ENCODE measurements at regions not wholly inside any gene's neighbourhood (a gene's known extent, or its start where the extent isn't known, plus 50 kb on each side); places are given as distances from the start of the nearest gene placed in this dataset.

- 81 to 95% (median 89%) methylated on average over 7 of the region's 7 CpGs for WGBS, 4 donors
- TF ChIP-seq POLR2A (IDR thresholded peaks at IDR 0.05) (no peak), CTCF (IDR thresholded peaks at IDR 0.05) (no peak)
- Histone ChIP-seq H3K27me3 (no peaks in the 10 kb centered on the region), H3K27ac (no peak overlapping the region), H3K4me1 (replicated peaks in 1 of 2) (no peaks in the 10 kb centered on the region), H3K9me3 (replicated peaks in 1 of 3) (no peaks in the 10 kb centered on the region), H3K4me3 (no peak overlapping the region), H3K36me3 (replicated peaks in 1 of 2) (no peaks in the 10 kb centered on the region)
- no peak for DNase-seq
- intact Hi-C loops (cut with DNase I) = loop anchor here in 1 of 2 donors (10.0 kb wide), 1 partner anchor 325 kb away; no protein-coding TSS in a partner anchor
These were observed 822.0 kb downstream of the TNS3 start for GRCh38 chr7:46759711-46760480.

DNA sequence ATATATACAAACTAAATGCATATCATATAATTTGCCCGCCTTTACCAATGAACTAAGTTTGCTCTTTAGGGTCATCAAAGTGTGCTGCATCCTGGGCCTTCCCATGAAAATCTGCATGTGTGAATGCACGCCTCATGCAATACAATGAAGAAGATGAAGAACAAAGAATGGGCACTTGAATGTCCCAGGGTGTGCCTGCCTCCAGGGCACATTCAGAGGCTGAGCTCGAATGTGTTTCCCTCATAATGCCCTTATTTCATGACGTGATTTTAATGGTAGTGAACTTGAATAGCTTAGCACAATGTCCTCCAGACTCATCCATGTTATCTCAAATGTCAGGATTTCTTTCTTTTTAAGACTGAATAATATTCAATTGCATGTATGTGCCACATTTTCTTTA, 824.9 kb downstream of the TNS3 start:
- 83 to 89% (median 87%) methylated on average over 4 of the region's 4 CpGs for WGBS, 4 donors
- TF ChIP-seq CTCF (IDR thresholded peaks at IDR 0.05) (no peak), POLR2A (IDR thresholded peaks at IDR 0.05) (no peak)
- no peaks in the 10 kb centered on the region for H3K36me3 ChIP-seq (replicated peaks in 1 of 2)
- DNase-seq = no peak
- H3K4me3 ChIP-seq = no peak overlapping the region
- no peaks in the 10 kb centered on the region for H3K27me3 ChIP-seq
- intact Hi-C loops (cut with DNase I) = no loop called here
- H3K9me3 ChIP-seq (replicated peaks in 1 of 3) = no peaks in the 10 kb centered on the region
- no peaks in the 10 kb centered on the region for H3K4me1 ChIP-seq (replicated peaks in 1 of 2)
- no peak overlapping the region for H3K27ac ChIP-seq

- Histone ChIP-seq H3K9me3 (replicated peaks in 1 of 3) (no peaks in the 10 kb centered on the region), H3K27ac (no peak overlapping the region), H3K4me1 (replicated peaks in 1 of 2) (no peaks in the 10 kb centered on the region), H3K27me3 (no peaks in the 10 kb centered on the region), H3K4me3 (no peak overlapping the region), H3K36me3 (replicated peaks in 1 of 2) (no peaks in the 10 kb centered on the region)
- TF ChIP-seq POLR2A (IDR thresholded peaks at IDR 0.05) = no peak
- TF ChIP-seq CTCF (IDR thresholded peaks at IDR 0.05) = no peak
- intact Hi-C loops (cut with DNase I) = no loop called here
- DNase-seq = no peak
- 76 to 86% (median 81%) methylated on average over 1 of the region's 1 CpG for WGBS, 4 donors
These were observed 825.7 kb downstream of the TNS3 start for GRCh38 chr7:46756256-46756655.

DNA sequence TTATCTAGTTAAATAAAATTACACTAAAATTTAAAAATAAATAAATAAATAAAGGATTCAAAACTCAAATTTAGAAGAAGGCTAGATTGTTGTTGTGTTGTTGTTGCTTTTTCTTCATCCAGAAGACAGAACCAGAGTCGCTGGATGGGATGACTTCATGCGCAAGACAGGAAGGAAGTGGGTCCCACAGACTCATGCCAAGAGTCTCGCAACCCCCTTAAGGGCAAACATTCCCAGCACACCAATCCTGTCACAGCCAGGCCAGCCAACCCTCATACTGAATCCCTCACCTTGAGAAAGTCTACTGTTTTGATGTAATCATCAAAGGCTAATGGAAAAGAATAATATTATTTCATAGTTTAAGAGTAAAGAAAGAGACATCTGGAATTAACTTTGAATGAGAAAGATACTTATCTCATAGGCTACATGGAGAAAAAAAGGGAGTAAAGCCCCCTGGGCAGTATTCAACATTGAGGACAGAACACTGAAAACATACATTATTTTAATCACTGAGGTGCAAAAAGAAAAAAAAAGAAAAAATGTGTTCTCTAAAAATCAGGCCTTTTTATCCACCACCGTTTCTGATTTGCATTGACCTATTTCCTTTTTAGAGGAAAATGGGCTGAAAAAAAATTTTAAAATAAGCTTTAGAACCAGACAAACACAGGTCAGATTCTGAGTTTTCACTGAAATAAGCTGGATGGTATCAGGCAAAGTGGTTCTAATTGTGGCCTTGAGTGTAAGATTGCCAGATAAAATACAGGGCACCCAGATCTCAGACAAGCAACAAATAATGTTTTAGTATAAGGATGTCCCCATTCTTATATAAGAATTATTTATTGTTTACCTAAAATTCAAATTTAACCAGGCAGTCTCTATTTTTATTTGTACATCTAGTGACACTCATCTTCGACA, 826.5 kb downstream of the TNS3 start:
- intact Hi-C loops (cut with DNase I) = no loop called here
- H3K9me3 ChIP-seq (replicated peaks in 1 of 3) = no peaks in the 10 kb centered on the region
- 58 to 71% (median 66%) methylated on average over 5 of the region's 5 CpGs for WGBS, 4 donors
- no peaks in the 10 kb centered on the region for H3K36me3 ChIP-seq (replicated peaks in 1 of 2)
- H3K4me1 ChIP-seq (replicated peaks in 1 of 2) = no peaks in the 10 kb centered on the region
- H3K27ac ChIP-seq = no peak overlapping the region
- H3K27me3 ChIP-seq = no peaks in the 10 kb centered on the region
- TF ChIP-seq CTCF (IDR thresholded peaks at IDR 0.05) (no peak), POLR2A (IDR thresholded peaks at IDR 0.05) (no peak)
- no peak overlapping the region for H3K4me3 ChIP-seq
- no peak for DNase-seq

Data from adrenal gland (tissue), 9 donors.